H9 (cell line): ENCODE measurements at regions not wholly inside any gene's neighbourhood (a gene's known extent, or its start where the extent isn't known, plus 50 kb on each side); places are given as distances from the start of the nearest gene placed in this dataset.

Experiments
- DNase-seq: peaks from one replicate; pipeline ENCODE4 v3.0.0-alpha.2; 2017
- H2AFZ ChIP-seq: one replicate; pipeline ENCODE4 v1.6.1; 2013; ENCODE audit warnings: mild to moderate bottlenecking, low read length, control low read depth, moderate library complexity
- H2AK5ac ChIP-seq: 2 replicates; pipeline ENCODE4 v1.6.1; 2013; ENCODE audit warnings: low read length, control low read depth, mixed read lengths; ENCODE audit not compliant: insufficient read length
- H2BK120ac ChIP-seq: one replicate; pipeline ENCODE4 v1.6.1; 2013; ENCODE audit warnings: low read depth, mild to moderate bottlenecking, low read length, control low read depth, inconsistent platforms; ENCODE audit not compliant: poor library complexity, severe bottlenecking
- H2BK12ac ChIP-seq: 2 replicates; pipeline ENCODE4 v1.6.1; 2013; ENCODE audit warnings: low read length, control low read depth, mixed read lengths, low read depth; ENCODE audit not compliant: insufficient read length
- H2BK15ac ChIP-seq: 2 replicates; pipeline ENCODE4 v1.6.1; 2013; ENCODE audit warnings: low read depth, low read length, control low read depth
- H2BK20ac ChIP-seq: one replicate; pipeline ENCODE4 v1.6.1; 2013; ENCODE audit warnings: low read depth, mild to moderate bottlenecking, low read length, control low read depth, inconsistent platforms; ENCODE audit not compliant: poor library complexity, severe bottlenecking
- H2BK5ac ChIP-seq: 2 replicates; pipeline ENCODE4 v1.6.1; 2013; ENCODE audit warnings: low read length, control low read depth, mixed read lengths; ENCODE audit not compliant: insufficient read length
- H3K14ac ChIP-seq: 2 replicates; pipeline ENCODE4 v1.6.1; 2013; ENCODE audit warnings: low read length, control low read depth; ENCODE audit not compliant: insufficient read depth
- H3K18ac ChIP-seq: 2 replicates; pipeline ENCODE4 v1.6.1; 2013; ENCODE audit warnings: low read depth, mild to moderate bottlenecking, mixed read lengths, low read length, control low read depth; ENCODE audit not compliant: insufficient read length
- H3K23ac ChIP-seq: 2 replicates; pipeline ENCODE4 v1.6.1; 2013; ENCODE audit warnings: low read length, control low read depth, mixed read lengths, low read depth; ENCODE audit not compliant: insufficient read length
- H3K23me2 ChIP-seq: 2 replicates; pipeline ENCODE4 v1.6.1; 2013; ENCODE audit warnings: low read depth, mild to moderate bottlenecking, mixed read lengths, low read length, control low read depth; ENCODE audit not compliant: insufficient read length, poor library complexity, severe bottlenecking
- H3K27ac ChIP-seq: 2 replicates; pipeline ENCODE4 v1.5.1; 2013; ENCODE audit warnings: low read length, control low read depth, mixed read lengths, low read depth; ENCODE audit not compliant: insufficient read length
- H3K27me3 ChIP-seq: 2 replicates; pipeline ENCODE4 v1.6.1; 2013; ENCODE audit warnings: low read length, control low read depth, inconsistent platforms; ENCODE audit not compliant: insufficient read depth
- H3K4ac ChIP-seq: 2 replicates; pipeline ENCODE4 v1.6.1; 2013; ENCODE audit warnings: low read depth, mild to moderate bottlenecking, control low read depth, inconsistent platforms, low read length, moderate library complexity
- H3K4me1 ChIP-seq: 2 replicates; pipeline ENCODE4 v1.6.1; 2013; ENCODE audit warnings: low read length, control low read depth, inconsistent platforms; ENCODE audit not compliant: insufficient read depth
- H3K4me2 ChIP-seq: 2 replicates; pipeline ENCODE4 v1.6.1; 2013; ENCODE audit warnings: low read length, control low read depth, mixed read lengths; ENCODE audit not compliant: insufficient read length, insufficient read depth
- H3K56ac ChIP-seq: 2 replicates; pipeline ENCODE4 v1.6.1; 2013; ENCODE audit warnings: low read depth, mild to moderate bottlenecking, mixed read lengths, low read length, control low read depth; ENCODE audit not compliant: insufficient read length
- H3K79me1 ChIP-seq: 2 replicates; pipeline ENCODE4 v1.6.1; 2013; ENCODE audit warnings: low read depth, mild to moderate bottlenecking, moderate library complexity, low read length, control low read depth, inconsistent platforms; ENCODE audit not compliant: insufficient read depth, poor library complexity, severe bottlenecking
- H3K79me2 ChIP-seq: 2 replicates; pipeline ENCODE4 v1.6.1; 2013; ENCODE audit warnings: low read length, control low read depth, inconsistent platforms; ENCODE audit not compliant: insufficient read depth
- H3K9ac ChIP-seq: 2 replicates; pipeline ENCODE4 v1.6.1; 2013; ENCODE audit warnings: low read length, control low read depth, mixed read lengths; ENCODE audit not compliant: insufficient read length; ENCODE audit errors: extremely low read depth
- H3K9me3 ChIP-seq: one replicate; pipeline ENCODE4 v1.6.1; 2013; ENCODE audit warnings: low read depth, low read length, inconsistent platforms; ENCODE audit not compliant: control insufficient read depth
- H3T11ph ChIP-seq: one replicate; pipeline ENCODE4 v1.6.1; 2013; ENCODE audit warnings: mild to moderate bottlenecking, low read length, control low read depth, inconsistent platforms
- H4K20me1 ChIP-seq: one replicate; pipeline ENCODE4 v1.6.1; 2013; ENCODE audit not compliant: control insufficient read depth, insufficient read length, insufficient read depth
- H4K5ac ChIP-seq: 2 replicates; pipeline ENCODE4 v1.6.1; 2013; ENCODE audit warnings: low read depth, mild to moderate bottlenecking, mixed read lengths, low read length, control low read depth; ENCODE audit not compliant: insufficient read length
- H4K8ac ChIP-seq: replicated peaks from 2 replicates; pipeline ENCODE4 v1.6.1; 2013; ENCODE audit warnings: low read length, control low read depth, mixed read lengths, low read depth; ENCODE audit not compliant: insufficient read length
- H4K91ac ChIP-seq: 2 replicates; pipeline ENCODE4 v1.6.1; 2013; ENCODE audit warnings: low read depth, mild to moderate bottlenecking, moderate library complexity, mixed read lengths, low read length, control low read depth; ENCODE audit not compliant: insufficient read length
- H3K27ac Mint-ChIP-seq, 3 experiments: 2 replicates in 2 of 3; 3 replicates in 1 of 3; pipeline ENCODE4 v1.8.0; 2020 to 2021; ENCODE audit warnings: mixed read lengths in 3 of 3, mild to moderate bottlenecking in 1 of 3, moderate library complexity in 1 of 3
- H3K27me3 Mint-ChIP-seq: 2 replicates; pipeline ENCODE4 v1.8.0; 2021; ENCODE audit warnings: low read depth, mild to moderate bottlenecking, moderate library complexity, mixed read lengths
- H3K36me3 Mint-ChIP-seq, 3 experiments: 2 replicates in 2 of 3; 3 replicates in 1 of 3; pipeline ENCODE4 v1.8.0; 2020 to 2021; ENCODE audit warnings: low read depth in 3 of 3, mixed read lengths in 3 of 3; ENCODE audit not compliant: insufficient read depth in 1 of 3
- H3K4me1 Mint-ChIP-seq, 2 experiments: 2 replicates each; pipeline ENCODE4 v1.8.0; 2020; ENCODE audit warnings: mixed read lengths in 2 of 2
- H3K4me3 Mint-ChIP-seq, 2 experiments: 2 replicates in 1 of 2; 3 replicates in 1 of 2; pipeline ENCODE4 v1.8.0; 2020 to 2021; ENCODE audit warnings: mild to moderate bottlenecking in 2 of 2, mixed read lengths in 2 of 2, moderate library complexity in 1 of 2
- H3K9me3 Mint-ChIP-seq, 2 experiments: 2 replicates in 1 of 2; 3 replicates in 1 of 2; pipeline ENCODE4 v1.8.0; 2020; ENCODE audit warnings: mild to moderate bottlenecking in 2 of 2, mixed read lengths in 2 of 2, moderate library complexity in 1 of 2
- CTCF ChIP-seq: fragments of 200-600 bp; sonication (generic); conservative IDR thresholded peaks from 3 replicates; pipeline ENCODE4 v1.8.0; 2021; ENCODE audit warnings: antibody characterized with exemption, mild to moderate bottlenecking
- WGBS: extraction: QIAGEN DNeasy Blood & Tissue Kit; methylation state at CpG from one replicate; pipeline ENCODE4 v1.1.7; 2013; ENCODE audit warnings: missing lambda C conversion rate, low lambda C conversion rate, mixed read lengths; ENCODE audit not compliant: insufficient read length; ENCODE audit errors: extremely low coverage; 5-methylcytosine and 5-hydroxymethylcytosine counted together

- WGBS, result no CpG with 5 or more reads among the region's 1 CpG
- Histone ChIP-seq H2BK5ac (no peak overlapping the region), H3K4ac (no peak overlapping the region), H4K8ac (no peak overlapping the region), H3K9me3 (peaks cover 12% of the 10 kb centered on the region), H3K79me2 (no peaks in the 10 kb centered on the region), H3K9ac (no peak overlapping the region), H4K20me1 (no peaks in the 10 kb centered on the region), H2AFZ (no peak overlapping the region), H4K5ac (no peak overlapping the region), H4K91ac (no peak overlapping the region), H2BK12ac (no peak overlapping the region), H3K4me2 (no peak overlapping the region), H3K23ac (no peak overlapping the region), H3K4me1 (no peaks in the 10 kb centered on the region), H3K23me2 (no peaks in the 10 kb centered on the region), H2BK120ac (no peak overlapping the region), H3K79me1 (no peaks in the 10 kb centered on the region), H3K27me3 (no peaks in the 10 kb centered on the region), H2BK15ac (no peak overlapping the region), H3K14ac (no peak overlapping the region), H3K56ac (no peak overlapping the region), H2BK20ac (no peak overlapping the region), H2AK5ac (no peak overlapping the region), H3K18ac (no peak overlapping the region), H3K27ac (no peak overlapping the region), H3T11ph (no peak overlapping the region)
- Mint-ChIP-seq H3K4me3 (no peak overlapping the region), H3K27ac (no peak overlapping the region), H3K4me1 (no peaks in the 10 kb centered on the region), H3K36me3 (peaks cover 10 to 13% (median 12%) of the 10 kb centered on the region in 3 experiments), H3K9me3 (peaks cover 22 to 33% of the 10 kb centered on the region in 2 experiments), H3K27me3 (no peaks in the 10 kb centered on the region; the same call in 1 of the 2 replicates)
- no peak for TF ChIP-seq CTCF
- no peak for DNase-seq
Observed at GRCh38 chr7:106448346-106448991, 163.7 kb upstream of the NAMPT start.
